ENCODE measurements at regions not wholly inside any gene's neighbourhood (a gene's known extent, or its start where the extent isn't known, plus 50 kb on each side); places are given as distances from the start of the nearest gene placed in this dataset.

DNA sequence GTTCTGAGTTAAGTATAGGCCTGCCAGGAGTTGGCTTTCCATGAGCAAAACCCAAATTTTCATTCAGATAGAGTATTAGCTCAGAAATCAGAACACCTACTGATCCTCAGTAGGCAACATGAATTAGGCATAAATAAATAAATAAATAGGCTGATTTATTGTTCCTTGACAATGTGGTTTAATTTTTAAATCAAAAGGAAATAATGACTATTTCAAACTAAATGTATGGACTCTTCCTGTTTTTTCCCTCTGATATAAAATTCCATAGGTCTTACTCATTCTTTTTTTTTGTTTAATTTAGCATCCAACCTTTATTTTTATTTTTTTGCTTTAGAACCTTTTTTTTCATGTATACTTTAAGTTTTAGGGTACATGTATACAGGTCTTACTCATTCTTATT, 140.2 kb upstream of the ITGA6 start:
- no peak for DNase-seq (ENCODE audit: extremely low read depth, low read depth)
- no peak overlapping the region for H3K4me3 ChIP-seq (replicated peaks; ENCODE audit: low read depth, low read length)
- TF ChIP-seq, protein P1, sequence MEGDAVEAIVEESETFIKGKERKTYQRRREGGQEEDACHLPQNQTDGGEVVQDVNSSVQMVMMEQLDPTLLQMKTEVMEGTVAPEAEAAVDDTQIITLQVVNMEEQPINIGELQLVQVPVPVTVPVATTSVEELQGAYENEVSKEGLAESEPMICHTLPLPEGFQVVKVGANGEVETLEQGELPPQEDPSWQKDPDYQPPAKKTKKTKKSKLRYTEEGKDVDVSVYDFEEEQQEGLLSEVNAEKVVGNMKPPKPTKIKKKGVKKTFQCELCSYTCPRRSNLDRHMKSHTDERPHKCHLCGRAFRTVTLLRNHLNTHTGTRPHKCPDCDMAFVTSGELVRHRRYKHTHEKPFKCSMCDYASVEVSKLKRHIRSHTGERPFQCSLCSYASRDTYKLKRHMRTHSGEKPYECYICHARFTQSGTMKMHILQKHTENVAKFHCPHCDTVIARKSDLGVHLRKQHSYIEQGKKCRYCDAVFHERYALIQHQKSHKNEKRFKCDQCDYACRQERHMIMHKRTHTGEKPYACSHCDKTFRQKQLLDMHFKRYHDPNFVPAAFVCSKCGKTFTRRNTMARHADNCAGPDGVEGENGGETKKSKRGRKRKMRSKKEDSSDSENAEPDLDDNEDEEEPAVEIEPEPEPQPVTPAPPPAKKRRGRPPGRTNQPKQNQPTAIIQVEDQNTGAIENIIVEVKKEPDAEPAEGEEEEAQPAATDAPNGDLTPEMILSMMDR (IDR thresholded peaks at IDR 0.05; ENCODE audit: low read depth, low read length, missing control alignments), result no peak

DNA sequence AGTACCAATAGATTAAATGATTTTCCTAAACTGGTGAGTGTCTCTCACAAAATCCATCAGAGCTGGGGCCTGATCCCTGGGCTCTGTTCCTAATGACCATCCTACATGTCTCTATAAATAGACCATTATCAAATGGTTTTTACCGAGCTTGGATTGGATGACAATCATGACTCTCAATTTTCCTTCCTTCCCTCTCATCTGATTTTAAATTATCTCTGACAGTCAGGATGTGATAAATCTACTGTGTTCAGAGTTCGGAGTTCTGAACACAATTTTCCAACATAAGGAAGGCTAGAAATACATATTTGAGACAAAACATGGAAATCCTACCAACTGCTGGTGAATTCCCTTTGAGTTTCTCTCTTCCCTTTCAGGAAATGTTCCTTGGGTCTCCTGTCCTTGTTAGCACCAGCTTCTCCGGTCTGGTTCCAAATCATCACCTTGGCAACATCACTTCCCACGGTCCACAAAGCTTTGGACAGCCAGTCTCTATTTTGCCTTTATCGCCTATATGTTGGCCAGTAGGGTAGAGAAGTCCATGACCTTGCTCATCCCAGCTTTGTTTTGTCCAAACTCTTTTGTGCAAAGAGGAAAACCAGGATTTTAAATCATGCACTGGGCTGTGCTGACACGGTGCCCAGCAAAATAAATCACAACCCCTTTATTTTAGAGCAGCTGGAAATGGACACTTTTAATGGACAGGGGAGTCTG, 139.6 kb upstream of the ITGA6 start:
- TF ChIP-seq, protein P1 (IDR thresholded peaks at IDR 0.05; ENCODE audit: low read depth, low read length, missing control alignments), result no peak
- DNase-seq (ENCODE audit: extremely low read depth, low read depth), result no peak
- H3K4me3 ChIP-seq (replicated peaks; ENCODE audit: low read depth, low read length), result no peak overlapping the region

DNA sequence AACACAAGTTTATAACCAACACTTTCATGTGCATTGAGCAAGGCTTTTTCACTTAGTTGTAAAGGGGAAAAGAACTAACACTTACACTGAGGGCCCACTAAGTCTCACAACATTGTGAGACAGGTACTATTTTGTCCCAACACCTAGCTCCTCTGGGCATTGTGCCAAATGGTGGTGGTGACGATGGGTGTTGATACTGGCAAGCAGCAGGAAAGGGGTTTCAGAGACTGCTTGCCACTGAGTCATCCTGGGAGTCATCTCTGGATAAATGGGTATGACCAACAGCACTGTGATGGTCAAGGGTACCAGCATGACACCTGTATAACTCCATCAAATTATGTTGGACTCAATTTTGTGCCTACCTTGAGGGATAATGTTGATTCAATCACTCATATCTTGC, 138.8 kb upstream of the ITGA6 start:
- no peak for DNase-seq (ENCODE audit: extremely low read depth, low read depth)
- H3K4me3 ChIP-seq (replicated peaks; ENCODE audit: low read depth, low read length), result no peak overlapping the region
- TF ChIP-seq, protein P1 (IDR thresholded peaks at IDR 0.05; ENCODE audit: low read depth, low read length, missing control alignments), result no peak

DNA sequence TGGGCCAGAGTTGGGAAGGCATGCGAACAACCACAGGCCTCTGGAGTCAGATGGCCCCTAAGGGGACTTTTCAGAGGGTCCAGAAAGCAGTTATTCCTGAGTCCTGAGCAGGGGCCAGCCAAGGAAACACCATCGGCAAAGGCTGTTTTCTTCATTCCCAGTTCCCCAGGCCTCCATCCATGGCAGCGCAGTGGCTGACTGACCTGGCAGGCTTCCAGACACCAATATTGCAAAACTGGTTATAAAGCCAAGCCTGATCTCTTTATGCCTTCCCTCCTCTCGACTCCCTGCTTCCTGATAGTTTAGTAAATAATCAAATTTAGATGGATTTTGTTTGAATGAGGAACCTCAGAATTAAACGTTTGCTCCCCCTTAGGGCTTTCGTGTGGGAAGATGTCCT, 133.4 kb upstream of the ITGA6 start:
- no peak overlapping the region for H3K4me3 ChIP-seq (replicated peaks; ENCODE audit: low read depth, low read length)
- TF ChIP-seq, protein P1 (IDR thresholded peaks at IDR 0.05; ENCODE audit: low read depth, low read length, missing control alignments), result no peak
- no peak for DNase-seq (ENCODE audit: extremely low read depth, low read depth)

DNA sequence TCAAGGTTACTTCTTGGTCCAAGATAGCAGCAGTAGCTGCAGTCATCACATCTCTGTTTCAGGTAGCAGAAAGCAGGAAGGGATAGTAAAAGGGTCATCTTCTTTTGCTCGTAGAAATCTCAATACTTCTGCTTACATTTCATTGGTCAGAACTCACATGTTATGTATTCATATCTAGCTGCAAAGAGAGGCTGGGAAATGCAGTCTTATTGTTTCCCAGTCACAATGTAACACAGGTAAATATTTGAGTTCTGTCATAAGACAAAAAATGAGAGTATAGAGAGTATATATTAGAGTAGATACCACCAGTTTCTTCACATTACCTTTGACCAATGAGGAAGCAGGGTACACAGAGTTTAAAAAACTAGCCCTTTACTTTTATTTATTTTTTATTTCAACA, 132.4 kb upstream of the ITGA6 start:
- TF ChIP-seq, protein P1 (IDR thresholded peaks at IDR 0.05; ENCODE audit: low read depth, low read length, missing control alignments), result no peak
- DNase-seq (ENCODE audit: extremely low read depth, low read depth), result no peak
- H3K4me3 ChIP-seq (replicated peaks; ENCODE audit: low read depth, low read length), result no peak overlapping the region

DNA sequence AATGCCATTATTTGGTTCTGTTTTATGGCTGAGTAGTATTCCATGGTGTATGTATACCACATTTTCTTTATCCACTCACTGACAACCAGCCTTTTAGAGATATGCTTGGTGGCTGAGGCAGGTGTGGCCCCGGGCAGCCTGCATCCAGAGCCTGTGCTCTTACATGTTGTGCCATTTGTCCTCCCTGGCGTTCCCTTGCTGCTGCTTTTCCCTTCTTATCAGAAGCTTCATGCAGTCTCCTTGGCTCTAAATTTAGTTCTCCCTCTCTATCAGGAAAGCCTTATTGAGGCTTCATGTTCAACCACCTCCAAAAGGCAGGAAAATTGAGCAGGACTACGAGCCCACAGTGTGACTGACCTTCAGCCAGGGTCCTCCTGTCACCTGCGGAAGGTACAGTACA, 131.7 kb upstream of the ITGA6 start:
- no peak for DNase-seq (ENCODE audit: extremely low read depth, low read depth)
- H3K4me3 ChIP-seq (replicated peaks; ENCODE audit: low read depth, low read length), result no peak overlapping the region
- TF ChIP-seq, protein P1 (IDR thresholded peaks at IDR 0.05; ENCODE audit: low read depth, low read length, missing control alignments), result no peak

Measured in HFF-Myc (cell line).